NT2/D1 (cell line): ENCODE measurements at regions not wholly inside any gene's neighbourhood (a gene's known extent, or its start where the extent isn't known, plus 50 kb on each side); places are given as distances from the start of the nearest gene placed in this dataset.

Source experiments
- SUZ12 ChIP-seq: IDR thresholded peaks from 2 replicates; pipeline ENCODE4 v1.6.1; 2011; ENCODE audit not compliant: insufficient read length, insufficient read depth; ENCODE audit errors: extremely low read depth
- YY1 ChIP-seq: IDR thresholded peaks from 2 replicates; pipeline ENCODE4 v1.6.1; 2011; ENCODE audit not compliant: insufficient read length, insufficient read depth
- ZNF274 ChIP-seq: IDR thresholded peaks from 2 replicates; pipeline ENCODE4 v1.6.1; 2011; ENCODE audit warnings: mild to moderate bottlenecking, low read depth, low read length

- TF ChIP-seq ZNF274 (no peak), YY1 (no peak), SUZ12 (no peak)
Measured at GRCh38 chr22:27028093-27028492, 370.7 kb downstream of the MIAT start.
